SU-DHL-6 (cell line): ENCODE measurements at regions not wholly inside any gene's neighbourhood (a gene's known extent, or its start where the extent isn't known, plus 50 kb on each side); places are given as distances from the start of the nearest gene placed in this dataset.

ENCODE experiments used
- H2AFZ ChIP-seq: fragments of 200-600 bp; sonication (generic); 2 replicates; pipeline ENCODE4 v1.6.1; 2014; ENCODE audit warnings: low read depth, mild to moderate bottlenecking, moderate library complexity, mixed read lengths, antibody characterized with exemption, low read length; ENCODE audit not compliant: severe bottlenecking
- H3F3A ChIP-seq: fragments of 200-600 bp; shearing (Covaris generic); 2 replicates; pipeline ENCODE4 v1.6.0; 2016; ENCODE audit warnings: antibody characterized with exemption, mild to moderate bottlenecking; ENCODE audit not compliant: insufficient read depth
- H3K27ac ChIP-seq: fragments of 200-600 bp; sonication (generic); 2 replicates; pipeline ENCODE4 v1.5.1; 2016; ENCODE audit warnings: low read depth, mild to moderate bottlenecking, low read length, moderate library complexity, mixed read lengths
- H3K27me3 ChIP-seq: fragments of 200-600 bp; sonication (generic), shearing (Covaris generic); 2 replicates; pipeline ENCODE4 v1.6.0; 2014; ENCODE audit warnings: mild to moderate bottlenecking, low read length
- H3K36me3 ChIP-seq: fragments of 200-600 bp; sonication (generic); 2 replicates; pipeline ENCODE4 v1.6.1; 2014; ENCODE audit warnings: mild to moderate bottlenecking, low read length, mixed read lengths
- H3K4me2 ChIP-seq: fragments of 300-600, 200-600 bp; shearing (Covaris generic), sonication (generic); 2 replicates; pipeline ENCODE4 v1.6.0; 2014; ENCODE audit warnings: low read length, low read depth, mild to moderate bottlenecking; ENCODE audit not compliant: poor library complexity, severe bottlenecking
- H3K4me3 ChIP-seq: fragments of 200-600 bp; sonication (generic); 2 replicates; pipeline ENCODE4 v1.5.1; 2014; ENCODE audit warnings: antibody characterized with exemption, low read length, mild to moderate bottlenecking, mixed read lengths; ENCODE audit not compliant: insufficient read depth, poor library complexity, severe bottlenecking
- H3K79me2 ChIP-seq: fragments of 200-600 bp; sonication (generic); 2 replicates; pipeline ENCODE4 v1.6.1; 2014; ENCODE audit warnings: mild to moderate bottlenecking, low read length, moderate library complexity; ENCODE audit not compliant: insufficient read depth
- H3K9ac ChIP-seq: fragments of 200-600 bp; sonication (generic); 2 replicates; pipeline ENCODE4 v1.7.0; 2014; ENCODE audit warnings: mild to moderate bottlenecking, low read length
- H3K9me2 ChIP-seq: fragments of 200-600 bp; sonication (generic); replicated peaks from 2 replicates; pipeline ENCODE4 v1.6.1; 2014; ENCODE audit warnings: low read length; ENCODE audit not compliant: insufficient read depth
- H3K9me3 ChIP-seq: fragments of 200-600 bp; sonication (generic); 2 replicates; pipeline ENCODE4 v1.6.1; 2014; ENCODE audit warnings: low read length, mixed read lengths; ENCODE audit not compliant: insufficient read depth
- H4K20me1 ChIP-seq: fragments of 200-600 bp; sonication (generic); 2 replicates; pipeline ENCODE4 v1.6.1; 2014; ENCODE audit warnings: low read depth, mild to moderate bottlenecking, antibody characterized with exemption, low read length, moderate library complexity, mixed read lengths
- EZH2phosphoT487 ChIP-seq: fragments of 200-600 bp; sonication (generic), shearing (Covaris generic); conservative IDR thresholded peaks from 2 replicates; pipeline ENCODE4 v1.6.1; 2018; ENCODE audit warnings: mild to moderate bottlenecking, antibody characterized with exemption, low read length, moderate library complexity, mixed read lengths
- TF ChIP-seq, protein P1 (sequence below): fragments of 200-600 bp; sonication (generic); IDR thresholded peaks from one replicate; pipeline ENCODE4 v1.5.1; 2017; ENCODE audit warnings: antibody characterized with exemption, mild to moderate bottlenecking, low read length, moderate library complexity; ENCODE audit not compliant: insufficient read depth, poor library complexity, severe bottlenecking

DNA sequence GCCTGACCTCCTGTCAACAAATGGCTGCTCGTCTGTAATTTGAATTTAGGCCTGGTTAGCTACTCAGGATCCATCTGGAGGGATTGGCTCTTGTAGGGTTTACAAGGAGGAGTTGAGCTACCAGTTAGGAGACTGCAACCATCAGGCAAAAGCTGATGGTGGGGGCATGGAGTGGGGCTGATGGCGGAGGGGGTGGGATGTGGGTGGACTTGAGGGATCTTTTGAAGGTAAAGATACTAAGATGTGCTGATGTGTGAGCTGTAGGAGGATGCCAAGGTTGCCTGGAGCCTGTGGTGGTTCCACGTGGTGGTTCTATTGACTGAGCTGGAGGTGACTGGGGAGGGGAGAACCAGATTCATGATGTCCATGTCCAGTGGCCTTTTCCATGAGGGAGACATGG is 240.7 kb downstream of the LPIN1 start:
- Histone ChIP-seq H2AFZ (no peak overlapping the region), H3K36me3 (no peaks in the 10 kb centered on the region), H3K27me3 (no peaks in the 10 kb centered on the region), H4K20me1 (no peaks in the 10 kb centered on the region), H3K9ac (no peak overlapping the region), H3K9me2 (no peaks in the 10 kb centered on the region), H3K4me2 (no peak overlapping the region), H3K27ac (no peak overlapping the region), H3K4me3 (no peak overlapping the region), H3K79me2 (no peaks in the 10 kb centered on the region), H3F3A (no peaks in the 10 kb centered on the region), H3K9me3 (no peaks in the 10 kb centered on the region)
- TF ChIP-seq EZH2phosphoT487 = no peak
- TF ChIP-seq, protein P1, sequence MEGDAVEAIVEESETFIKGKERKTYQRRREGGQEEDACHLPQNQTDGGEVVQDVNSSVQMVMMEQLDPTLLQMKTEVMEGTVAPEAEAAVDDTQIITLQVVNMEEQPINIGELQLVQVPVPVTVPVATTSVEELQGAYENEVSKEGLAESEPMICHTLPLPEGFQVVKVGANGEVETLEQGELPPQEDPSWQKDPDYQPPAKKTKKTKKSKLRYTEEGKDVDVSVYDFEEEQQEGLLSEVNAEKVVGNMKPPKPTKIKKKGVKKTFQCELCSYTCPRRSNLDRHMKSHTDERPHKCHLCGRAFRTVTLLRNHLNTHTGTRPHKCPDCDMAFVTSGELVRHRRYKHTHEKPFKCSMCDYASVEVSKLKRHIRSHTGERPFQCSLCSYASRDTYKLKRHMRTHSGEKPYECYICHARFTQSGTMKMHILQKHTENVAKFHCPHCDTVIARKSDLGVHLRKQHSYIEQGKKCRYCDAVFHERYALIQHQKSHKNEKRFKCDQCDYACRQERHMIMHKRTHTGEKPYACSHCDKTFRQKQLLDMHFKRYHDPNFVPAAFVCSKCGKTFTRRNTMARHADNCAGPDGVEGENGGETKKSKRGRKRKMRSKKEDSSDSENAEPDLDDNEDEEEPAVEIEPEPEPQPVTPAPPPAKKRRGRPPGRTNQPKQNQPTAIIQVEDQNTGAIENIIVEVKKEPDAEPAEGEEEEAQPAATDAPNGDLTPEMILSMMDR = no peak

DNA sequence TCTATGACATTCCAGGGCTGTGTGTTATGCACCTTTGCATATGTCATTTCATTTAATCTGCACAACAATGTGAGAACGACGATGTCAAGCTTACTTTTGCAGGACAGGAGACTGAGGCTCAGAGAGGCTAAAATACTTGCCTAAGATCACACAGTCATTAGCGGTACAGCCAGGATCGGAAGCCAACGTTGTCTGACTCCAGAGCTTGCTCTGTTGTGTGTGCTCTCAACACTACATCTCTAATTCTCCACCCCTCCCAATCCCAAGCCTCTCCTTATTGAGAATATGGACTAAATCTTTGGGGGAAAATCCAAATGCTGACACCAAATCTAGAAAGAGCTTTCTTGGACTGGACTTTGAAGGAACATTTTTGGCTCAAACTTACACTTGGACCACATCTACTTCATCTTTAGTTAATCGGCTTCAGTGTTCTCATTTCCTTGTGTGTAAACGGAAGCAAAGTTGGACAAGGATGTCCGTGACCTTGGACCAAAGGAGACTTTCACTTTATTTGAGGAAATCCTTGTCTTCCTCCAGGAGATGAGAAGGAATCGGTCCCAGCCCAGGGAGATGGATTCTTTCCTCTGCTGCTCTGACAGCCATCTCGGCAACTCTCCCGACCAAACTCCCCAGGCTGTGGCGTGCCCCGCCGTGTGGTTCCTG is 242.4 kb downstream of the LPIN1 start:
- Histone ChIP-seq H2AFZ (no peak overlapping the region), H3F3A (no peaks in the 10 kb centered on the region), H3K9ac (no peak overlapping the region), H3K27ac (no peak overlapping the region), H3K4me3 (no peak overlapping the region), H3K79me2 (no peaks in the 10 kb centered on the region), H3K27me3 (no peaks in the 10 kb centered on the region), H4K20me1 (no peaks in the 10 kb centered on the region), H3K36me3 (no peaks in the 10 kb centered on the region), H3K4me2 (no peak overlapping the region), H3K9me2 (no peaks in the 10 kb centered on the region), H3K9me3 (no peaks in the 10 kb centered on the region)
- no peak for TF ChIP-seq EZH2phosphoT487
- TF ChIP-seq, protein P1 = no peak

DNA sequence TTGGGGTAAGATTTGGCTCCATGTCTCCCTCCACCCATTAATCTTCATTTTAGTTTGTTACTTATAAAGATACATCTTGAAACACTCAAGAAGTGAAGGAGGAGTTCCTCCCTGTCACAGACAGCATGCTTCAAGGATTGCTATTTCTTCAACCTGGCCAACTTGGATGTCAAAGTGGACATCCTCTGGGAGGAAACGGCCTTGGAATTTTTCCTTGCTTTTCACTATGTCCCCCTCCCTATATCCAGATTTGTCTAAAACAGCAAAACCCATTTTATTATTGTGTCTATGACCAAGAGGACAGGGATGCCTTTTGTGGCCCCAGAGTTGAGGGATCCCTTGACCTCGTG is 242.9 kb downstream of the LPIN1 start:
- no peaks in the 10 kb centered on the region for H3K79me2 ChIP-seq
- no peak overlapping the region for H2AFZ ChIP-seq
- H3K9ac ChIP-seq = no peak overlapping the region
- H4K20me1 ChIP-seq = no peaks in the 10 kb centered on the region
- H3K9me2 ChIP-seq = no peaks in the 10 kb centered on the region
- TF ChIP-seq, protein P1 = no peak
- TF ChIP-seq EZH2phosphoT487 = no peak
- no peaks in the 10 kb centered on the region for H3K36me3 ChIP-seq
- no peaks in the 10 kb centered on the region for H3K27me3 ChIP-seq
- H3K4me3 ChIP-seq = no peak overlapping the region
- no peaks in the 10 kb centered on the region for H3F3A ChIP-seq
- no peak overlapping the region for H3K27ac ChIP-seq
- no peaks in the 10 kb centered on the region for H3K9me3 ChIP-seq
- no peak overlapping the region for H3K4me2 ChIP-seq
